KBM-7 (cell line): ENCODE measurements at regions not wholly inside any gene's neighbourhood (a gene's known extent, or its start where the extent isn't known, plus 50 kb on each side); places are given as distances from the start of the nearest gene placed in this dataset.
"Not testable (repeated sequence)": the region's sequence is repeated elsewhere in the genome, so short reads cannot be mapped to it uniquely, and the experiment has no call there.

Source experiments
- DNase-seq: peaks from one replicate; pipeline ENCODE4 v3.0.0-alpha.2; 2015
- in situ Hi-C: fragments of 300-500 bp; cut with MboI; formaldehyde crosslinking; loops from 2 replicates; pipeline ENCODE4 v1.14.3; 2020; ENCODE audit warnings: low sequenced_read_pairs, low pct_unique_long_range_greater_than_20kb, mixed read lengths

- in situ Hi-C loops = no loop called here
- no peak for DNase-seq
Measured at GRCh38 chr5:30581198-30581935, 612.1 kb upstream of the CDH6 start.

- DNase-seq = no peak
- in situ Hi-C loops = no loop called here
Measured at GRCh38 chr5:30574761-30575160, 618.7 kb upstream of the CDH6 start.

GRCh38 chr5:30572279-30572678, 621.2 kb upstream of the CDH6 start:
- in situ Hi-C loops = no loop called here
- DNase-seq = no peak

- no peak for DNase-seq
- in situ Hi-C loops = no loop called here
Measured at GRCh38 chr5:30561771-30562170, 631.7 kb upstream of the CDH6 start.

- in situ Hi-C loops = no loop called here
- DNase-seq = no peak
Measured at GRCh38 chr5:30551618-30552017, 641.9 kb upstream of the CDH6 start.

- no peak for DNase-seq
- in situ Hi-C loops = no loop called here
Measured at GRCh38 chr5:30548580-30549305, 644.7 kb upstream of the CDH6 start.

GRCh38 chr5:30540150-30540549, 653.3 kb upstream of the CDH6 start:
- no peak for DNase-seq
- in situ Hi-C loops = no loop called here

GRCh38 chr5:30539004-30539634, 654.4 kb upstream of the CDH6 start:
- no peak for DNase-seq

GRCh38 chr5:30525353-30525752, 668.1 kb upstream of the CDH6 start:
- no peak for DNase-seq
- in situ Hi-C loops = no loop called here

More at GRCh38 chr5:30539004-30539634, 654.4 kb upstream of the CDH6 start:
- in situ Hi-C loops = no loop called here

GRCh38 chr5:30524428-30524827, 669.1 kb upstream of the CDH6 start:
- in situ Hi-C loops = no loop called here
- no peak for DNase-seq

GRCh38 chr5:30523061-30523460, 670.4 kb upstream of the CDH6 start:
- in situ Hi-C loops = no loop called here
- DNase-seq = no peak

GRCh38 chr5:30505014-30505886, 688.2 kb upstream of the CDH6 start:
- no peak for DNase-seq
- in situ Hi-C loops = no loop called here

GRCh38 chr5:30502277-30502676, 691.2 kb upstream of the CDH6 start:
- in situ Hi-C loops = no loop called here
- DNase-seq = no peak

- DNase-seq = no peak
- in situ Hi-C loops = no loop called here
Measured at GRCh38 chr5:30501065-30501464, 692.4 kb upstream of the CDH6 start.

GRCh38 chr5:30500513-30500912, 693.0 kb upstream of the CDH6 start:
- in situ Hi-C loops = no loop called here
- no peak for DNase-seq

GRCh38 chr5:30499402-30499801, 694.1 kb upstream of the CDH6 start:
- in situ Hi-C loops = no loop called here
- no peak for DNase-seq

- in situ Hi-C loops = no loop called here
- no peak for DNase-seq
Measured at GRCh38 chr5:30498972-30499371, 694.5 kb upstream of the CDH6 start.

GRCh38 chr5:30498509-30498908, 695.0 kb upstream of the CDH6 start:
- in situ Hi-C loops, DNase-seq: not testable (repeated sequence)

GRCh38 chr5:30494113-30494512, 699.4 kb upstream of the CDH6 start:
- in situ Hi-C loops = not testable (repeated sequence)

More at GRCh38 chr5:30494113-30494512, 699.4 kb upstream of the CDH6 start:
- not testable (repeated sequence) for DNase-seq
